Thyroid gland (tissue), 4 donors: ENCODE measurements at regions not wholly inside any gene's neighbourhood (a gene's known extent, or its start where the extent isn't known, plus 50 kb on each side); places are given as distances from the start of the nearest gene placed in this dataset.

Experiments
- DNase-seq, 2 donors: peaks; one replicate each; pipeline ENCODE4 v3.0.0-alpha.2; 2019
- H3K27ac ChIP-seq, 3 donors: fragments of 200-600 bp; sonication (generic); 1 replicate in 2 of 3; 2 replicates in 1 of 3; pipeline ENCODE4 v1.5.1; 2016 to 2019; ENCODE audit warnings: mild to moderate bottlenecking in 1 of 3, moderate library complexity in 1 of 3
- H3K27me3 ChIP-seq: fragments of 200-600 bp; sonication (generic); one replicate; pipeline ENCODE4 v1.5.1; 2019
- H3K36me3 ChIP-seq, 2 donors: fragments of 200-600 bp; sonication (generic); one replicate each; pipeline ENCODE4 v1.5.1; 2016 to 2019
- H3K4me1 ChIP-seq, 2 donors: fragments of 200-600 bp; sonication (generic); one replicate each; pipeline ENCODE4 v1.5.1; 2017 to 2019
- H3K4me3 ChIP-seq, 3 donors: fragments of 200-600 bp; sonication (generic); replicated peaks in 1 of 3; 1 replicate in 2 of 3; 2 replicates in 1 of 3; pipeline ENCODE4 v1.5.1; 2016; ENCODE audit warnings: mild to moderate bottlenecking in 1 of 3
- H3K9me3 ChIP-seq: fragments of 200-600 bp; sonication (generic); one replicate; pipeline ENCODE4 v1.5.1; 2017
- POLR2A ChIP-seq, 2 donors: fragments of 450-650 bp; IDR thresholded peaks; one replicate each; pipeline ENCODE4 v1.6.1; 2017; ENCODE audit warnings: antibody characterized with exemption in 2 of 2, mild to moderate bottlenecking in 2 of 2, moderate library complexity in 1 of 2
- WGBS, 2 donors: methylation state at CpG; one replicate each; pipeline ENCODE4 v1.1.5; 2017; 5-methylcytosine and 5-hydroxymethylcytosine counted together
- intact Hi-C: fragments of 100-400 bp; cut with DNase I; formaldehyde crosslinking; loops from one replicate; pipeline ENCODE4 v1.15.1; 2023
- TF ChIP-seq, protein P1 (sequence below), 6 experiments: fragments of 200-600 bp in 3 of 6; fragments of 450-650 bp in 3 of 6; sonication (generic) in 3 of 6; IDR thresholded peaks; one replicate each; pipeline ENCODE4 v1.5.1; 2016 to 2019; ENCODE audit warnings: antibody characterized with exemption in 6 of 6, mild to moderate bottlenecking in 2 of 6, inconsistent platforms in 1 of 6, moderate library complexity in 1 of 6

DNA sequence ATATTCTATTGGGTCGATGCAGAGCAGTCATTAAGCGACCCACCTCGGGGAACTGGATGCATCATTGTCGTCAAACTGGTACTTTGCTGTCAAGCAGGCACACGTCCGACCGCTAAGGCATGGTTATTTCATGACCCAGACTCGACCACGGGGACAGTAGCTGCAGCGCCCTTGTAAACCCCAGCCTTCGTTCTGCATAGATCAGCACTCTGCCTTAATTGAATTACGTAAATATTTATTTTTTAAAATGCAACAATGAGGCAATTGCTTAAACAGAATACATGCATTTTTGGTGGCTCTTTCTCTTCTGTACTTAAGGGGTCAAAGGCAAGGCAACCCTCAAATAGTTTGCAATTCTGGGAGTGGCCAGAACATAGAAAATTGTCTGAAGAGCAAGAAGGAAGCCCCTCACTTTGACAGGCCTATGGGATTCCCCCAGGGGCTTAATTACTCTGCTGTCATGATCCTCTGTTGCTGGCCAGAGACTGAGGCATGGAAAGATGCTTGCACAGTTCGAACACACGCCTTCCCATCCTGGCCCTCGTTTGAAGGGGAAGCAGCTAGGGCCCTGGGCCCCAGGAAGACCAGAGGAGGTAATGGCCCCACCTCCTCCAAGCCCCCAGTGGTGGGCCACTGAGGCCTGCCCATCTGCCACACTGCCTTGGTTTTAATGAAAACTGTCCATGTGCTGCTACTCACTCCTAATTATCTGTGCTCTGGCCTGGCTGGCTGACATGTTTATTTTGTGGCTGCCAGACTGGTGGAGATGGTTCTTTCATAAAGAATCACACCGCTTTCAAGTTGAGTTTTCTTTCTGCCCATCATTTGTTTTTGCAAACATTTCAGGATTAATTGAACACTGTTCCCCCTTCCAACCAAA is 169.7 kb upstream of the MAST4 start:
- Histone ChIP-seq H3K4me1 (no peaks in the 10 kb centered on the region), H3K9me3 (no peaks in the 10 kb centered on the region), H3K27me3 (no peaks in the 10 kb centered on the region), H3K4me3 (no peak overlapping the region), H3K27ac (no peak overlapping the region), H3K36me3 (no peaks in the 10 kb centered on the region)
- intact Hi-C loops: no loop called here
- 83 to 89% methylated on average over 16 of the region's 16 CpGs for WGBS, 2 donors
- TF ChIP-seq, protein P1, sequence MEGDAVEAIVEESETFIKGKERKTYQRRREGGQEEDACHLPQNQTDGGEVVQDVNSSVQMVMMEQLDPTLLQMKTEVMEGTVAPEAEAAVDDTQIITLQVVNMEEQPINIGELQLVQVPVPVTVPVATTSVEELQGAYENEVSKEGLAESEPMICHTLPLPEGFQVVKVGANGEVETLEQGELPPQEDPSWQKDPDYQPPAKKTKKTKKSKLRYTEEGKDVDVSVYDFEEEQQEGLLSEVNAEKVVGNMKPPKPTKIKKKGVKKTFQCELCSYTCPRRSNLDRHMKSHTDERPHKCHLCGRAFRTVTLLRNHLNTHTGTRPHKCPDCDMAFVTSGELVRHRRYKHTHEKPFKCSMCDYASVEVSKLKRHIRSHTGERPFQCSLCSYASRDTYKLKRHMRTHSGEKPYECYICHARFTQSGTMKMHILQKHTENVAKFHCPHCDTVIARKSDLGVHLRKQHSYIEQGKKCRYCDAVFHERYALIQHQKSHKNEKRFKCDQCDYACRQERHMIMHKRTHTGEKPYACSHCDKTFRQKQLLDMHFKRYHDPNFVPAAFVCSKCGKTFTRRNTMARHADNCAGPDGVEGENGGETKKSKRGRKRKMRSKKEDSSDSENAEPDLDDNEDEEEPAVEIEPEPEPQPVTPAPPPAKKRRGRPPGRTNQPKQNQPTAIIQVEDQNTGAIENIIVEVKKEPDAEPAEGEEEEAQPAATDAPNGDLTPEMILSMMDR (IDR thresholded peaks at IDR 0.05): no peak
- no peak for TF ChIP-seq POLR2A (IDR thresholded peaks at IDR 0.05)
- DNase-seq: no peak

DNA sequence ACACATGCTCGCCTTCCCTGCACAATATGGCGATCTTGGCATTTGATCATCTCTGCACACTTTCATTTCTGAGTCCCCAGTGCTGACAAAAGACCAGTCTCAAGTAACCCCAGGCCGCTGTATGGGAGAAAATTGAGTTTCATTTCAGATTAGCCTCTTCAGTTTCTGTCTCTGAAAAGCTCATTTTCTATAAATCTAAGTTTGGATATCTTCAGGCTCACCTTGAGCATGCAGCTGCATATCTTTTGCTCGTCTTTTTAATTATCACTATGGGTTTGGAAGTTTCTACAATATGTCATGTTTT is 169.1 kb upstream of the MAST4 start:
- Histone ChIP-seq H3K36me3 (no peaks in the 10 kb centered on the region), H3K4me1 (no peaks in the 10 kb centered on the region), H3K9me3 (no peaks in the 10 kb centered on the region), H3K4me3 (no peak overlapping the region), H3K27ac (no peak overlapping the region), H3K27me3 (no peaks in the 10 kb centered on the region)
- TF ChIP-seq, protein P1 (IDR thresholded peaks at IDR 0.05): no peak
- TF ChIP-seq POLR2A (IDR thresholded peaks at IDR 0.05): no peak
- WGBS, 2 donors: 87% methylated on average over 4 of the region's 4 CpGs
- intact Hi-C loops: no loop called here
- DNase-seq: no peak

DNA sequence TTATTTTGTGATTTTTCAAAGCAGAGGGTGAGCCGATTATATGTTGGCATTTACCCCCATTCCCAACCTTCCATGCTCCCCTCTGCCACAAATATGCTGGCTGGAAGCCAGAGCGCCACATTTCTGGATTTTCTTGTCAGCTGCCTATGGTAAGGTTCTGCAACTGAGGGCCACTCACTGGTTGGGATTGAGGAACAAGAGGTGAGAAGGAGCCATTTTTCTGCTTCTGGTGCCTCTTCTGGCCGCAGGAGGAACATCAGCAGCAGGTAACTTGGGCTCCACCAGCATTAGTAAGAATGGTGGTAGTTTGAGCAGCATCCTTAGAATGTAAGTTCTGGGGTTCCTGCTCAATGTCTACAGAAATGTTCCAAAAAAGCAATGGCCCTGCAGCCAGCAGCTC is 159.5 kb upstream of the MAST4 start:
- DNase-seq: no peak
- Histone ChIP-seq H3K27me3 (no peaks in the 10 kb centered on the region), H3K36me3 (no peaks in the 10 kb centered on the region), H3K27ac (no peak overlapping the region), H3K9me3 (no peaks in the 10 kb centered on the region), H3K4me3 (no peak overlapping the region), H3K4me1 (no peaks in the 10 kb centered on the region)
- intact Hi-C loops: no loop called here
- 80 to 91% methylated on average over 3 of the region's 3 CpGs for WGBS, 2 donors
- TF ChIP-seq, protein P1 (IDR thresholded peaks at IDR 0.05): peak in 2 of 6 experiments; percentile 27 to 36
- TF ChIP-seq POLR2A (IDR thresholded peaks at IDR 0.05): no peak

DNA sequence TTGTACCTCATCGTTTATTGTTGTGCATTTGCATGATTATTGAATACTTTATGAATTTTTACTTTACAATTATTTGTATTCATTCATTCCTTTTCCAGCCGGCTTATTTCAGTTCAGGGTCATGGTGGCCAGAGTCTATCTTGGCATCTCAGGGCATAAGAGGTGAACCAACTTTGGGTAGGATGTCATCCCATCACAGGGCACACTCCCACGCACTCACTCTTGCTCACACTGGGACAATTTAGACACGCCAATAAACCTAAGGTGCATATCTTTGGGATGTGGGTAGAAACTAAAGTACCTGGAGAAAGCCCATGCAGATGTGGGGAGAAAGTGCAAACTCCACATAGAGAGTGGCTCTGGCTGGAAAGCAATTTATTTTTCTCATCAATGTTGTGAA is 158.1 kb upstream of the MAST4 start:
- no peak overlapping the region for H3K4me3 ChIP-seq
- intact Hi-C loops: no loop called here
- no peaks in the 10 kb centered on the region for H3K4me1 ChIP-seq
- 95 to 96% methylated on average over 4 of the region's 4 CpGs for WGBS, 2 donors
- DNase-seq: no peak
- no peak for TF ChIP-seq POLR2A (IDR thresholded peaks at IDR 0.05)
- TF ChIP-seq, protein P1 (IDR thresholded peaks at IDR 0.05): no peak
- no peaks in the 10 kb centered on the region for H3K9me3 ChIP-seq
- no peaks in the 10 kb centered on the region for H3K27me3 ChIP-seq
- no peak overlapping the region for H3K27ac ChIP-seq
- no peaks in the 10 kb centered on the region for H3K36me3 ChIP-seq

DNA sequence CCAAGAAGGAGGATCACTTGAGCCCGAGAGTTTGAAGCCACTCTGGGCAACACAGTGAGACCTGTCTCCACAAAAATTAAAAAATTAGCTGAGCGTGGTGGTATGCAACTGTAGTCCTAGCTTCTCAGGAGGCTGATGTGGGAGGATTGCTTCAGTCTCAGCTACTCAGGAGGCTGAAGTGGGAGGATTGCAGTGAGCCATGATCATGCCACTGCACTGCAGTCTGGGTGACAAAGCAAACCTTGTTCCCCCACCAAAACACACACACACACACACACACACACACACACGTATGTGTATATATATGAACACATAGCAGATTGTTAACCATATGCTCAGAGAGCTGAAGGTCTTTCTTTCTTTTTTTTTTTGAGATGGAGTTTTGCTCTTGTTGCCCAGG is 157.5 kb upstream of the MAST4 start:
- no peak for DNase-seq
- H3K27ac ChIP-seq: no peak overlapping the region
- H3K4me3 ChIP-seq: no peak overlapping the region
- TF ChIP-seq, protein P1 (IDR thresholded peaks at IDR 0.05): no peak
- no peak for TF ChIP-seq POLR2A (IDR thresholded peaks at IDR 0.05)
- no peaks in the 10 kb centered on the region for H3K9me3 ChIP-seq
- 81 to 93% methylated on average over 3 of the region's 3 CpGs for WGBS, 2 donors
- H3K4me1 ChIP-seq: no peaks in the 10 kb centered on the region
- no peaks in the 10 kb centered on the region for H3K27me3 ChIP-seq
- H3K36me3 ChIP-seq: no peaks in the 10 kb centered on the region
- intact Hi-C loops: no loop called here
